ENCODE measurements at regions not wholly inside any gene's neighbourhood (a gene's known extent, or its start where the extent isn't known, plus 50 kb on each side); places are given as distances from the start of the nearest gene placed in this dataset.

DNA sequence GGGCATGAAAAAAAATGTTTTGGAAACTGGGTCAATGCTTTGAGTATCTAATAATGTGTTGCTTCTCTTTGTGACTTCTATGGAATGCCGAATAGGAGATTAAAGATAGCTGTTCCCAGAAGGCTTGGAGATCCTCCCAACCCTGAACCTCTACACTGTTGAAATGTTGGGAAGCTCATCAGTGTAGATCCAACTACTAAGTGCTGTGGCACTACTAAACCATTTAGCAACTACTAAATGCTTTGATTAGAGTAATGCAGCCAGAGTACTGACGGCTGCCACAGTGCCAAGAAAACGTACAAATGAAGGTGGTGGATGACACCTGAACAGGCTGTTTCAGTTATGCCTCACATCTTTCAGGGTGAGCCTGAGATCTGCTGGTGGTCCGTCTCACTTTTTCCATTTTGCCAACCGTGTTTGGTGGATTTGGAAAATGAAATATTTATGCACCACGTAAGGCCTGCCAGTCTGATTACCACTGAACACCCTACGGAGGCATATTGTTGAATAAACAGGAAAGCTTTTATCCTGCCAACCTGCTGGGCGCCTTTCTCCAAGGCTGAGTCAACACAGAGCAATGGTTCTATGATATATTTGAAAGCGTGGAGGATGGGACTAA, 938.0 kb upstream of the FLRT2 start:
- WGBS, 4 donors = 85 to 88% (median 87%) methylated on average over 9 of the region's 9 CpGs

DNA sequence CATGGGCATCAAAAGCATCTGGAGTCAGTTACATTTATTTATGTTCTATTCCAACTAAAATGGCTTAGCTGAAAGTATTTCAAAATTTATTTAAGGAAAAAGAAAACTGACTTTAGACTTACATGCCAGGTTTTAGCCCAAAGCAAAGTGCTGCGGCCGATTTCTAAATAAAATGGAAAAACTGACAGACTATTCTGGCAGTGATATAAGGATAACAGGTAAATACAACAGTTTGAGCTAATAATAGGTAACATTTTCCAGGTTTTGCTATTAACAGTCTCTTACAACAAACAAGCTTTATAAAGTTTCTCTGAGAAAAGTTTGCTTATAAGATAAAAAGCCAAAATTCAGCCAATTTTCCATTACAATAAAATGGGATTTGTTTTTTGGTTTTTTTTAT, 937.2 kb upstream of the FLRT2 start:
- no peaks in the 10 kb centered on the region for H3K4me1 ChIP-seq (replicated peaks in 1 of 2)
- WGBS, 4 donors = 83 to 97% (median 89%) methylated on average over 2 of the region's 2 CpGs
- no peak overlapping the region for H3K4me3 ChIP-seq
- no peak overlapping the region for H3K27ac ChIP-seq
- no peak for DNase-seq
- TF ChIP-seq, protein P1, sequence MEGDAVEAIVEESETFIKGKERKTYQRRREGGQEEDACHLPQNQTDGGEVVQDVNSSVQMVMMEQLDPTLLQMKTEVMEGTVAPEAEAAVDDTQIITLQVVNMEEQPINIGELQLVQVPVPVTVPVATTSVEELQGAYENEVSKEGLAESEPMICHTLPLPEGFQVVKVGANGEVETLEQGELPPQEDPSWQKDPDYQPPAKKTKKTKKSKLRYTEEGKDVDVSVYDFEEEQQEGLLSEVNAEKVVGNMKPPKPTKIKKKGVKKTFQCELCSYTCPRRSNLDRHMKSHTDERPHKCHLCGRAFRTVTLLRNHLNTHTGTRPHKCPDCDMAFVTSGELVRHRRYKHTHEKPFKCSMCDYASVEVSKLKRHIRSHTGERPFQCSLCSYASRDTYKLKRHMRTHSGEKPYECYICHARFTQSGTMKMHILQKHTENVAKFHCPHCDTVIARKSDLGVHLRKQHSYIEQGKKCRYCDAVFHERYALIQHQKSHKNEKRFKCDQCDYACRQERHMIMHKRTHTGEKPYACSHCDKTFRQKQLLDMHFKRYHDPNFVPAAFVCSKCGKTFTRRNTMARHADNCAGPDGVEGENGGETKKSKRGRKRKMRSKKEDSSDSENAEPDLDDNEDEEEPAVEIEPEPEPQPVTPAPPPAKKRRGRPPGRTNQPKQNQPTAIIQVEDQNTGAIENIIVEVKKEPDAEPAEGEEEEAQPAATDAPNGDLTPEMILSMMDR (IDR thresholded peaks at IDR 0.05) = no peak
- TF ChIP-seq POLR2A (IDR thresholded peaks at IDR 0.05) = no peak
- intact Hi-C loops (cut with DNase I) = no loop called here
- H3K9me3 ChIP-seq (replicated peaks in 1 of 3) = no peaks in the 10 kb centered on the region
- H3K27me3 ChIP-seq = no peaks in the 10 kb centered on the region
- no peaks in the 10 kb centered on the region for H3K36me3 ChIP-seq (replicated peaks in 1 of 2)

More for the DNA sequence above, 938.0 kb upstream of the FLRT2 start:
- no peak for DNase-seq
- intact Hi-C loops (cut with DNase I) = no loop called here
- TF ChIP-seq POLR2A (IDR thresholded peaks at IDR 0.05) = no peak
- TF ChIP-seq, protein P1 (IDR thresholded peaks at IDR 0.05) = no peak
- Histone ChIP-seq H3K4me1 (replicated peaks in 1 of 2) (no peaks in the 10 kb centered on the region), H3K36me3 (replicated peaks in 1 of 2) (no peaks in the 10 kb centered on the region), H3K4me3 (no peak overlapping the region), H3K27ac (no peak overlapping the region), H3K27me3 (no peaks in the 10 kb centered on the region), H3K9me3 (replicated peaks in 1 of 3) (no peaks in the 10 kb centered on the region)

DNA sequence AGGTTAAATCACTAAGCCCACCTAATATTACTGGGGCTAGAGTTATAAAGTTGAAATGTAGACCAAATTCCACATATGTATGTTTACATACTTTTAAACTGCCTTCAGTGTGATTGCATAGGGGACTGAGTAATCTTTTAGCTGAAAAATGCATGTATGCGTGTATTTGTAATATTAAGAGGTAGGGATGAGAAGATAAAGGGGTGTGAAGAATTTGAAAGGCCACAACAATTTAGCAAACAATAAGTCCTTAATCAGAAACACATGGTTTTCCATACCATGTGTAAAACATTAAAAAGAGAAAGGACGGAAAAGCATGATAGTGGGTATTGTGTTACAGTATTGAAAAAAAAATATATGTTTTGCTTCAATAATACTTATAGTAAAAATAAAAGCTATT, 919.9 kb upstream of the FLRT2 start:
- Histone ChIP-seq H3K27ac (no peak overlapping the region), H3K36me3 (replicated peaks in 1 of 2) (no peaks in the 10 kb centered on the region), H3K4me3 (no peak overlapping the region), H3K4me1 (replicated peaks in 1 of 2) (no peaks in the 10 kb centered on the region), H3K27me3 (no peaks in the 10 kb centered on the region), H3K9me3 (replicated peaks in 1 of 3) (peaks cover 0 to 5% (median 0%) of the 10 kb centered on the region in 3 donors)
- TF ChIP-seq, protein P1 (IDR thresholded peaks at IDR 0.05) = no peak
- TF ChIP-seq POLR2A (IDR thresholded peaks at IDR 0.05) = no peak
- intact Hi-C loops (cut with DNase I) = no loop called here
- no peak for DNase-seq
- WGBS, 4 donors = 86 to 92% (median 89%) methylated on average over 2 of the region's 2 CpGs

DNA sequence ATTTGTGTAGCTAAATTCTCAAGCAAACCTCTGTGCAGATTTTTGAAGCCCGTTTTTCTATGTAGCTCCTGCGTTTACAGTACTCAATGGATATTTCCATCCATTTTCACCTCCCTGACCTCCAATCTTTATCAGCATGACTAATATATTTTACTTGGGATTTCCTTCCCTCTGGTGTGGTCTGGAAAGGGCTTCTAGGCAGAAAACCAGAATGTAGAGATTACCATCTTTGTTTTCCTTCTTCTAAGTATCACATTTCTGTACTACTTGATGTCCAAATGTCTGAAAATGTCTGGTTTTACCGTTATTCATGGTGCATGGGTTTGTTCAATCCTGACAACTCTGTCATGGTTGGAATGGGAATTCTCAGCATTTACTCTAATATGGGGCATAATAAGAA, 907.6 kb upstream of the FLRT2 start:
- DNase-seq = no peak
- intact Hi-C loops (cut with DNase I) = no loop called here
- H3K27me3 ChIP-seq = no peaks in the 10 kb centered on the region
- no peak overlapping the region for H3K4me3 ChIP-seq
- WGBS, 4 donors = 60 to 75% (median 70%) methylated on average over 3 of the region's 3 CpGs
- no peaks in the 10 kb centered on the region for H3K4me1 ChIP-seq (replicated peaks in 1 of 2)
- no peaks in the 10 kb centered on the region for H3K9me3 ChIP-seq (replicated peaks in 1 of 3)
- no peaks in the 10 kb centered on the region for H3K36me3 ChIP-seq (replicated peaks in 1 of 2)
- no peak overlapping the region for H3K27ac ChIP-seq
- TF ChIP-seq, protein P1 (IDR thresholded peaks at IDR 0.05) = no peak
- no peak for TF ChIP-seq POLR2A (IDR thresholded peaks at IDR 0.05)
